ENCODE measurements at regions not wholly inside any gene's neighbourhood (a gene's known extent, or its start where the extent isn't known, plus 50 kb on each side); places are given as distances from the start of the nearest gene placed in this dataset.

DNA sequence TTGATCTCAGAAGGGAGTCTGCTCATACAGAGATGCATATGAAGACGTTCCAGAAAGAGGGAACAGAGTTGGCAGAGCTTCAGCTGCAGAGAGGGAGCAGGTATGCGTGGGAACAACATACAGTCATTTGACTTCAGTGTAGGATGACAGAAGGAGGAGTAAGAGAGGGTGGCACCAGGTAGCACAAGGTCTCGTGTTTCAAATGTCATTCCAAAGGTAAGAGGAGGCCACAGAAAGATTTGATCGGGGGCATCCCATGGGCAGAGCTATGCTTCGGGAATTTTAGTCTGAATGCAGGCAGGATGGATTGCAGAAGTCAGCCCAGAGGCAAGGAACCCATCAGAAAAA, 367.1 kb downstream of the CDK5RAP2 start:
- DNase-seq, result no peak

DNA sequence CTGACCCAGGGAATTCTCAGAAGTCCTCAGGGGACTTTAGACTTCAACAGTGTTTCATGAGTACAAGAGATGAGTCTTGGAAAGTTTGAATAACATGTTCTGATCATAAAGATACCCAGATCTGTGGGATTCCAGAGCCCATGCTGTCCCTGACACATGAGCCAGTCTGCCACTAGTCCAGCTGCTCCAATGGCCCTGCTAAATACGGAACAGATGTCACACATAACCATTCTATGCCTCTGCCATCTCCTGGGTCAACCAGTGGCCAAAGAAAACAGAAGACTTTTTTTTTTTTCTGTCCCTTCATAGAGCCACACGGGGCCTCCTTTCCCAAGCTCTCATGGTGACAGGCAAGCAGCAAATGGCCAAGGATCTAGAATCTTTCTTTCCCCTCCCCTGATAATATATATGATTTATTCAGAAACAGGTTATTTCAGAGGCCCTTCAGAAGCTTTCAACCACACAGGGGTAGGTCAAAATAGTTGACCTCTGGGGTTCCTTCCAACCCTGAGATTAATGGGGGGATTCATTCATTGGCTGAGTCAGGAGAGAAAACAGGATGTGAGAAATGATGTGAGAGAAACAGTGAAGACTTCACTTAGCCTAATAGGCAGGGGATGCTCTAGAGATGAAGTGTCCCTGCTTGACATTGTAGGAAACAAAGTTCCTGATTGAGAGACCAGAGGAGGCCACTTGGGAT, 367.7 kb downstream of the CDK5RAP2 start:
- DNase-seq, result no peak

DNA sequence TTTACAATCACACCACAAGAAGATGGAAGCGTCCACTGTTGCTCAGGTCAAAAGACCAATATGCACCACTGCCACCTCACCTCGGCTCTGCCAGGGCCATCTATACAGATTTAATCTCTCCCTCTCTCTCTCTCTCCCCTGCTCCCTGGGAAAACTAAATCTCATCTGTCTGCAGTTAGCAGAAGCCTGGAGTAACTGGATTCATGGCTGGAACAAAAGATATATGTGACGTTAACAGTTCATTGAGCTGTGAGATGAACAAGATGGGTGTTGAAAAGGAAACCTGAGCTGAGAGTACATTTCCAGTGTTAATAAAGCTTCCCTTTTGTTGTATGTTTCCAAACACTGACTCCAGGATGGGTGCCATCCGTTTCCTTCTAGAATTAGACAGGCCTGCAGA, 369.7 kb downstream of the CDK5RAP2 start:
- DNase-seq, result peak; percentile 68

DNA sequence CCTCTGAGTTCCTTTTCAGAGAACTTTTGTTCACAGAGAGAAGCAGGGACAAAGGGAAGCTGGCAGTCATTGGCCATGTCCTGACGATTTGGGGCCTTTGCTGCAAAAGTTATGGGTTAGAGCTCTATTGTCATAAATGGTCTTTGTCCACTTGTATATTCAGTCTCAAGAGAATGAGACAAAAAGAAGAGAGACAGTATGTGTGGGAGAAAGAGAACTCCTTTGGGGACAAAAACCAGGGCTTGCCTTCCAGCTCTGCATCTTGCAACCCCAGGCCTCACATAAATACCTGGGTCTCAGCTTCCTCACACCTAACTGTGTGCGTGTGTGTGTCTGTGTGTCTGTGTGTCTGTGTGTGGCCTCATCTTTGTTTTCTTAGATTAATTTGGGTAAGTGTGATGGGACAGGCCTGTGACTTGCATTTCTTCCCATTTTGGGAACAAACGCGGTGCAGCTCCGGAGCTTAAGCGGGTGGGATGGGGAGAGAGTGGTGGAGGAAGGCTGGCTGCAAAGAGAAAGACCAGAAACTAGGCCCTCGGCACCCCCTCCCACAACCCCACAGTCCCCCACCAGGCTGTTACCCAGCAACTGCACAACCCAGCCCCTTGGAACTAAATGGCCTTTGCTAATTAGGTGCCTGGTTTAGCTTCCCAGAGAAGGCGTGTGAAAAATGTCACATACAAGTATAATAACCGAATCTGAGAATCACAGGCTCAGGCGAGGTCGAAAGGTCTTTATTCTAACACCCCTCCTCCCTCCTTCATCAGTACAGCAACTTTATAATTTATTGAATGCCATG, 376.9 kb downstream of the CDK5RAP2 start:
- DNase-seq, result no peak

DNA sequence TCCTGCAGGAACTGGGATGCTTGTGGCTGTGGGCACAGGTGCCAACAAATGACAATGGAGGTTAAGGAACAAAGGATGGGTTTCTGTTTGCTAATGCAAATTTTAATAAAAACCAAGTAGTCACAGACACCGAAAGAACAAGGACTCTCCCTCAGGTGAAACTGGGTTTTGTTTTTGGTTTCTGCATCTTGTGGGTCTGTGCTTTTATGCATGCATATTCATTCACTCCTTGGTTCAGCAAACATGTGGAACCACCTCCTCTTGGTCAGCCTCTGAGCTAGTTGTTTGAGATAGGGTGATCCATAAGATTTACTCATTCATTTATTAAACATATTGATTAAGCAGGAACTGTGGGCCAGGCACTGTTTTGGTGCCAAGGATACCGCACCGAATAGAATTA, 381.9 kb downstream of the CDK5RAP2 start:
- no peak for DNase-seq

DNA sequence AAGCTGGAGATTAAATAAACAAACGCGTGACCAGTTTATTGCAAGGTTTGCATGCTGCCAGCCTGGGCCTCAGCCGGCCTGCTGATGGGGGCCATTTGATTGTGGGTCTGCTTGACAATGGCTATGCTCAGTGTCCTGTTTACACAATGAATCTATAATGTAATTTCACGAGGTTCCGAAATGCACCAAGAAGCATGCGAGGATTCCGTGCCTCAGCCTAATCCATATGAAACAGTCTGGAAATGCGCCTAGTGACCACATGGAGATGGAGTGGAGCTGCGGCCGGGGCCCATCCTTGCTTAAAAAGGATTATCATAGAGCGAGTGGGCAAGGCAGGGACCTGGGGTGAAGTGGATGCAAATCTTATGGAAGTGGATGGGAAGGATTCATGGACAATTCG, 382.4 kb downstream of the CDK5RAP2 start:
- no peak for DNase-seq

DNA sequence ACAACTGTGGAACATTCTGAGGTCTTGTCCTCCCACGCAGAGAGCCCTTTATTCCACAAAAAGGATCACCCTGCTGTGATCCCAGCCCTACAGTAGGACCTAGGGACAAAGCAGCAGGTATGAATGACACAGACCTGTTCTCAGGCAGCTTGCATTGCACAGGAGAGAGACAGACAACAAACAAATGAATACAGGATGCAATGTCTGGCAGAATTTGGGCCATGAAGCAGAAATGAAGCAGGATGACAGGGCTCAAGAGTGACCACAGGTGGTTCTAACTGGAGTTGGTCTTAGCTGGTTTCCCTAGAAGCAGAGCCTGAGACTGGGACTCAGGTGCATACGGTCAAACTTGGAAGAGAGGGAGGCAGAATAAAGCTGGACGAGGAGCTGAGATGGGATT, 388.8 kb downstream of the CDK5RAP2 start:
- DNase-seq, result no peak

DNA sequence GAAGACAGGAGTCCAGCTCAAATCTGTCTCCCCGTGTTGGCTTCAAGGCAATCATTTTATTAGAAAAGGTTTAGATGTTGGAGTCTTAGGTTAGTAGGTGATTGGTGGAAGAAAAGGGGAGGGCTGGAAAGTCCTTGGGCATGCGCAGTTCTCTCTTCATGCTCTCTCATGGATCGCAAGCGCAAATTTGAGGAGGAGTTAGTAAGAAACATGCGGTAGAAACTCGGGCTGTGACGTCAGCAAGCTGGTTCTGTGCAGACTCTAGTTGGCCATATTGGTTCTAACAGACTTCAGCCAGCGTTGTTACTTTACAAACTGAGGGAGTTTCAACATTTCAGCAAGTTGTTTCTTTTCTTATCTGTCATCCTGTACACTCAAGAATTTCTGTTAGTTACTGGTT, 392.2 kb downstream of the CDK5RAP2 start:
- no peak for DNase-seq

DNA sequence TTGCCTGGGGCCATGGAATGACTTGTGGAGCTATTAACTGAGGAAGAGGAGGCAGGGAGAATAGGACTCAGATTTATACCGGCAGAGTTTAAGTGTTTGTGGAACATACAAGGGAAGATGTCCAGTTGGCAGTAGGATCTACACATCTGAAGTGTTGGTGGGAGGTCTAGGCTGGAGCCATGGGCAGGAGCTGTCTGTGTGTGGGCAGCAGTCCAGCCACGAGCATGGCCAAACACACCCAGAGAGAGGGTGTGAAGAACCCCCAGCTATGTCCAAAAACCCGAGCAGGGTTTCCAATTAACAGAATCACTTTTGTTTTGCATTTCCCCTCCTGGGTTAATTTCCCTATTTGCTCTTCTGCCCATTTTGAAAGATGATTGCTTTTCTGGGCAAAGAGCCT, 393.7 kb downstream of the CDK5RAP2 start:
- DNase-seq, result no peak

DNA sequence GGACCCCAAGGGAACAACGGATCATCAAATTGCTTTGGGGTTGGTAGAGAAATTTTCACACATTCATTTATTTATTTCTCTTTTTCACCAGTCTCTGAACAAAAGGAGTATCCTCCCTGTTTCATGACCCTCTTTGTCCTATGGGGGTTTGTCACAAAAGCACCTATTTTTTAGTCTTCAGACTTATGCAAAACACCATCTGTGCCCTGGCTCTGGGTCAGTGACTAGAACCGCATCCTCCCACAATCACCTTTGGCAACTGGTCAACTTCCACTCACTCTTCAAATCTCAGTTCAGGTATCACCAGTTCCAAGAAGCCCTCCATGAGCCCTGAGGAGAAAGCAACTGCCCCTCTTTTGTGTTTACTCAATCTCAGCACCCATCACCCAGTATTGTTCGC, 395.7 kb downstream of the CDK5RAP2 start:
- DNase-seq, result no peak

DNA sequence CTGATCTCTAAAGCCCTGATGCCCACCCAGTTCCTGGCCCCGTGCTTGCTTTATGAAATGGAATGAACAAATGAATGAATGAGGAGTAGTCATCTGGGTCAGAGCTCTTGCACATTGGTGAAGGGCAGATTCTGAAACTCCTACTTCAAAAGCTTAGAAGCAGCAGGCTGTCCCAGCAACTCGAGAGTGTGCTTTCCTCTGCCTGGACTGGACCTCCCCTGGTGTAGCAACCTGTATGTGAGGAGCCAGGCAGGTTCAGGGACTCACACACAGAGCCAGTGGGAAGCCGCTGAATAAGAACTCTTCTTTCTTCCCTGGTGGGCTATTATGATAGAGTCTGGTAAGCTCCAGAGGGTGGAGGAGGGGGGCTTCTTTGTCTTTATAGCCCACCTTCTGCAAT, 396.4 kb downstream of the CDK5RAP2 start:
- no peak for DNase-seq

DNA sequence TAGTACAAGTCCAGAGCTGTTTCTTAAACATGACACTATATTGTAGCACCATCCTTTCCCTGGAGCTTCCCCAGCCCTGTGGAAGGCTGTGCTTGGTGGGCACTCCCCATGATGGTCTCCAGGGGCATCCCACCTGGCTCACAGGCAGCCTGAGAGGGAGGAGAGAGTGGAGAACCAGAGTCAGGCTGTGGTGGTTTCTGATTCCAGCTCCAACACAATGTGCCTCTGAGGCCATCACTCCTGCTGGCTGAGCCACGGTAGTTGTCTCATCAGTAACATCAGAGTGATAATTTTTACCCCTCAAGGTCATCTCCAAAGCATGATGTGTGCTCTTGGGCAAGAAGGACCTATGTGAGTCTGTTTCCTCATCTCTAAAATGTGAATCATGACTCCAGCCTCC, 398.0 kb downstream of the CDK5RAP2 start:
- no peak for DNase-seq

DNA sequence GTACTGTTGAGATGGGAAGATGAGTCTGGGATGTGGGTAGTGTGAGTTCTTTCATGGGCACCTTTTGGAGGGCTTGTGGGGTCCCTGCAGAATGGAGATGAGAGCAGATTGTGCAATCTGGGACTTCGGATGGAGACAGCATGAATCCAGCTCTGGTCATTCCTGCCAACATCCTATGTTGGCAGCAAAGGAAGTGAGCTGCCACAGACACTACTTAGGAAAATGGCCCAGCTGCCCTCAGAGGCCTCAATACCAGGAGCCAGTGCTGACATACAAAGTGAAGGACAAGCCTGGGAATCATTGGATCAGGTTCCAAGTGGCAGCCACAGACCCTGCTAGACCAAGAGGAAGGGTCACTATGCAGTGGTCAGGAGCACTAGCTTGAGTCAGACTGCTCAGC, 402.8 kb downstream of the CDK5RAP2 start:
- no peak for DNase-seq

DNA sequence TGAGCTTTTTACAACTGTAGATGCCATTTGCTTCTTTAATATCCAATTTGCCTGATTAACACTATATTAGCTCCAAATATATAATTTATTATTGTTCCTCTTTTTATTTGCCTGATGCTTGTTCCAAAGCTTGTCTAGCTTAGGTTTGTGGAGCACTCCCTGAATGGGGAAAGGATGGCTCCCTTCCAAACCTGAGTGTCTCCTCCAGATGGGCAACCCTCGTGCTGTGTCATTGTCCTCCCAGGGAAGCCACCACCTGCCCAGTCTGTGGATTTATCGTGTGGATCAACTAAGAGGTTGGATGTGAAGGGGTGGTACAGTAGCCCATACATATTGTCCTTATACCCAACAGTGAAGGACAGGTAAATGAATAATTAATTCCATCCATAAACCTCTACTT, 404.9 kb downstream of the CDK5RAP2 start:
- no peak for DNase-seq

DNA sequence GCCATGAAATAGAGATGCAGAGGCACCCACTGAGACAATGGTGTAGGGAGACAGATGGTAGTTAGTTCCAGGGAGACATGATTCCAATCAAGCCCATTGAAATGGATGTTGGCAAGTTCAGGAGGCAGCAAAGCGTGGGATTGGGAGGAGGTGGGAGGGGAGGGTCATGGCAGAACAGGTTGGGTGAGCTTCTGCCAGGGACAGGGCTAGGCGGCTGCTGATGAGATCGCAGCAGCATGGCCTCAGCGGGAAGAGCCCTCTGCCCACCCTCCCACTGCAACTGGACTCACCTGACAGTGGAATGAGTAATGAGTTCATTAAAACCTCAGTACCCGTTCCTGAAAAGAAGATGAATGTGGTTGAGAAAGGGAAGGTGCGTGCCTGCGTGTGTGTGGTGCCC, 418.2 kb downstream of the CDK5RAP2 start:
- DNase-seq, result peak; percentile 16

DNA sequence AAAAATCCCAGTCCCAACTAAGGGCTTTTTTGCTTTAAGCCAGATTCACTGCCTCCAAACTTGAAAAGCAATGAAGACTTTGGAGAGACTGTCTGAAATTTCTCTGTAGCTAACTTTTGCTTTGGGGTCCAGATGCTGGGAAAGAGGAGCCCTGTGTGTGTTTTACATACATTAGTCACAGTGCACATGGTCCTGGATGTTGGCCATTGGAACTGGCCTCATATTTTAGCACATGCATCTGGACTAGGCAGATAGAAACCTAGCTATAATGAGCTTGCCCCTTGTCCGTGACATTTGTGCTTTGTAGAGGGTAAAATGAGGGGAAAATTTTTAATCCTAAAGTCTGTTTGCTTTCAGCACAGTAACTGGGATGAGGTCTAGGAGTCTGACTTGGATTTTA, 421.7 kb downstream of the CDK5RAP2 start:
- DNase-seq, result no peak

DNA sequence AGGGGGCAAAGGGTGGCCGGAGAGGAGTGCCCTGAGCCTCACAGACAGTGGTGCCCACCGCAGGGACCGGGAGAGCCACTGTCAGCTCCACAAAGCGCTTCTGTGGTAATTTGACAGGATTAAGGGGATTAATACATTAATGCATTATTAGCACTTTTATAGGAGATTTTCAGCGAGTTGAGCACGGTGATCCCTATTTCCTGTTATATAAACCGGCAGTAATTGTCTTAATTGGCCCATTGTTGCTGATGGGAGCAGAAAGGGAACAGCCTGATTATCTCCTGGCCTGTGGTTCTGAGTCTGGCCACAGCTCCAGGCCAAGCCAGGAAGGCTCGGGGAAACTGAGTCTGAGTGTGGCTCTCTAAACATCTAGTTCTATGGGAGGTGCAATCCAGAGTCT, 423.6 kb downstream of the CDK5RAP2 start:
- DNase-seq, result no peak

DNA sequence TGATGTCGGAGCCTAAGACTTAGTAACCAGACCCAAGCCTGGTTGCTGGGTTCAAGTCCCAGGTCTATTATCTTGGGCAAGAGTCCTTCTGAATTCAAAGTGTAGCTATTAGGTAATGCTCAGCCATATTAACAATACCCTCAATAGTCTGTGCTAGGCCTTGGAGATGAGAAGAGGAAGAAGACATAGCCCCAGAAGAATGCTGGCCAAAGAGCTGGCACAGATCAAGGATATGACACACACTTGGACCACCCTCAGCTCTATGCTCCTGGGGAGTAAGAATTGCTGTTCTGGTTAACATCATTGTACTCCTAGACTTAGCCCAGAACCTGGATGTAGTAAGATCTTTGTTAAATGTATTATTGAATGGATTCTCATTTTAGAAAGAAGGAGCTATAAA, 426.7 kb downstream of the CDK5RAP2 start:
- no peak for DNase-seq

DNA sequence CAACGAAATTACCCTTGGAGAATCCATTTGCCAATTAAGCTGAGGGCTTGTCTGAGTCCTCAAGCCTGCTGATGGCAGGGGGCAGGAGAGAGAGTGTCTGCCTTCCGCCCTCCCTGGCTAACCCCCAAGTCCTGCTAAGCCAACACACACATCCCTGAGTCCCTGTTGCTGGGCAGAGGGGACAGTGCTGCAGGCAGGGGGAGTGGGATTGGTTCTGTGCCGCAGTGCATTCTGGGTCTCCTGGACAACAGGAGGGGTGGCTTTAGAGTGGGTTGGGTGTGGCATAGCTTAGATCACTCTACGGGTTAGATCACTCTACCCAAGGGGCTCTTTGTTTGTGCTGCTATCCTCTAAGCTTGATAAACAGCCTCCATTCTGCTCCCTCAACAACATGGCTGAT, 427.7 kb downstream of the CDK5RAP2 start:
- no peak for DNase-seq

DNA sequence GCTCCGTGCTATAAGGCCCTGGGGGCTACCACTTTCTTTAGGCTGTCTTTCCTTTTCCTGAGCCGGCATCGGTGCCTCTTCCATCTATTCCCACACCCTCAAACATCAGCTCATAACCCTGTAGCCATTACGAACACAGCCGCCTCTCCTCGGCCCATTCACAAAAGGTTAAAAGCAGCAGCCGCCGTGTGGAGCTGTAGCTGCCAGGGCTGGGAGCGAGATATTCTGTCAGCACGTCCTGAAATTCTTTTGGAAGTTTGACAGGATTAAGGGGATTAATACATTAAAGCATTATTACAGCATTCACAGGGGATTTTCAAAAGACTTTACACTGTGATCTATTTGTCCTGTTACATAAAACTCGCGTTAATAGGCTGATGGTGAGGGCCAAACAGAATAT, 428.2 kb downstream of the CDK5RAP2 start:
- no peak for DNase-seq

DNA sequence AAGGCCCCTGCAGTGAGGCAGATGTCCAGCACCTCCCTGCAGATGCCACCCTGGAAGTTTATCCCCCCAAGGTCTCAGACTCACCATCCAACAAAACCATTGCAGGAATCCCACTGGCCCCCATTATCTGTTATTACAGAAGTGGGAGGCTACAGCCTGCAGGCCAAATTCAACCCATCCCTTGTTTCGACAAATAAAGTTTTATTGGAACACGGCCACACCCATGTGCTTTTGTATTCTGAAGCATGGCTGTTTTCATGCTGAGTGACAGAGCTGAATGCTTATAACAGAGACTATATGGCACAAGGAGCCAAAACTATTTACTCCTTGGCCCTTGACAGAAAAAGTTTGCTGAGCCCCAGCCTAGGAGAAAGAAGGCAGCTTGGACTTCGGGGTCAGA, 428.8 kb downstream of the CDK5RAP2 start:
- no peak for DNase-seq

DNA sequence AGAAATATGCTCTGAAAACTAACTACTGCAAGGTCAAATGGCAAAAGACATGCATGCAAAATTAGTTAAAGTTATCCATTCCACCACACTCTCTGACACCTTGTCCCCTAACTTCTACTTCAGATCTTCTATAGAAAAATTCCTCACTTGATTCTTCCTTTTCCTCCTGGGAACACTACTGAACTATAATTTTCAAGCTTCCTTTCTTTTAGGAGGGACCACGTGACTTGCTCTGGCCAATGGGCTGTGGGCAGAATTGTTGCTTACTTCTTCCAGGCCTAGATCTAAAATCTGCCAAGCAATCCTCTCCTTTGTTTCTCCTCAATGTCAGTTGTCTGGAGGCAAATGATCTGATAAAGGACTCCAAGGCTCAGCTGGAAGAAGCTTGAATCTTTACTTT, 441.0 kb downstream of the CDK5RAP2 start:
- no peak for DNase-seq

DNA sequence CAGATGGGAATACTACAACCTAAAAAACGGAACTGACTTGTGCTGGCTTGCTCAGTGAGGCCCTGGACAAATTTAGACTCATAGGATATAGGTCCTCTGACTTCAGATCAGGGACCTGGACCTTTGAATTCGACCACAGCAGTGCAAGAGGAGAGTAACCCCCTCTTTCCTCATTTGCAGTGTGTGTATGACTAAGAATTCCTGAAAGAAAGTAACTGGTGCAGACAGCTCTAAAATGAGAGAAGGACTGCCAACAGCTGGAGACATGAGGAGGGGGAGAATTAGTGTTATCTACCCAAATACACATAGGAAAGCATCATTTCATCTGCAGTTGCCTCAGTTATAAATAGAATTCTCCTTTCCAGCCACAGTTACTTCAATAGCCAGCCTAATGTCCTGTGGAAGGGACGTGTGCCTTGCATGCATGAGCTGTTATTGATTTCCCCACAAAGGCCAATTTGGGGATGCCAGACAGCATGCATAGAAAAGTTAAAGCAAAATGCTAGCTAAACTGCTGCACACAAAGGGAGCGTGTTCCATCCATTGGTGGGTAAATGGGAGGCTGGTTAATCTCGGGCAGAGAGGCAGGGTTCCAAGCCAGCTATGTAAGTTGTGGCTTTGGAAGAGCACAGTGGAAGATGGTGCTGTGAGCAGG, 442.7 kb downstream of the CDK5RAP2 start:
- no peak for DNase-seq

Measured in renal pelvis (tissue), 1 donor.